Left kidney (tissue), 1 donor: ENCODE measurements at regions not wholly inside any gene's neighbourhood (a gene's known extent, or its start where the extent isn't known, plus 50 kb on each side); places are given as distances from the start of the nearest gene placed in this dataset.
"Not testable (repeated sequence)": the region's sequence is repeated elsewhere in the genome, so short reads cannot be mapped to it uniquely, and the experiment has no call there.

Experiments used
- DNase-seq: peaks from one replicate; pipeline ENCODE4 v3.0.0-alpha.2; 2013

DNA sequence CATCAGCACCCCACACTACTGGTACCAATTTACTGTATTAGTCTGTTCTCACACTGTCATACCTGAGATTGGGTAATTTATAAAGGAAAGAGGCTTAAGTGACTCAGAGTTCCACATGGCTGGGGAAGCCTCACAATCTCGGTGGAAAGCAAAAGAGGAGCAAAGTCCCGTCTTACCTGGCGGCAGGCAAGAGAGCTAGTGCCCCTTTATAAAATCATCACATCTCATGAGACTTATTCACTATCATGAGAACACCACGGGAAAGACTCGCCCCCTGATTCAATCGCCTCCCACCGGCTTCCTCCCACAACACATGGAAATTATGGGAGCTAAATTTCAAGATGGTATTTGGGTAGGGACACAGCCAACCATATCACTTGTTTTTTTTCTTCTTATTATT is 717.2 kb downstream of the TRIB2 start:
- DNase-seq: no peak

DNA sequence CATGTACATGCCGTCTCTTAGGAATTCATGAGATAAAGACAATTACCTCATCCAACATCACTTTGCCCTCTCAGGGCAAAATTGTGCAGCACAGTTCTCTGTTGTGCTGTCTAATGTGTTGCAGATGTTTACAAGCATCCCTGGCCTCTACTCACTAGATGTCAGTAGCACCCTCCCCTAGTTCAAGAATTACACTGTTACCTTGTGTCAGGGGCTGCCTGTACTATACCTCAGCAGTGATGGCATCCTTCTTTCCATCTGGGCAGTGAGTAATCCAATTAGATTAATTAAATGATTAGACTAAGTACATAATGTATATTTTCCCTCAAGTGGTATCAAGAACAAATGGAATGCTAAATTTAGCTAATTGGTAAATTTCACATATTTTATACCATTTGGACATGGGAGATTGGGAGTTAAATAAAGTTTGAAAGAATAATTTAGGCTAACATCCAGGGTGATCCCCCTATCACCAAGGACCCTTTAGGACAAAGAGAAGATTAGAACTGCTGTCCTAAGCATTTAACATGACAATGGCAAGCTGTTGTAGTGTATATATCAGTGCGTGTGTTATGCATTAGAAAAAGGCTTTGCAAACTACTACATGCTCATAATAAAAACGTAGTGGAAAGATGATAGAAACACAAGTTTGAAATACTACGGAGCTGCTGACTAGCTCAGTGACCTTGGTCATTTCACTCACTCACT is 727.0 kb downstream of the TRIB2 start:
- DNase-seq: not testable (repeated sequence)

- DNase-seq: no peak
Observed at GRCh38 chr2:13462464-13462863, 745.7 kb downstream of the TRIB2 start.

DNA sequence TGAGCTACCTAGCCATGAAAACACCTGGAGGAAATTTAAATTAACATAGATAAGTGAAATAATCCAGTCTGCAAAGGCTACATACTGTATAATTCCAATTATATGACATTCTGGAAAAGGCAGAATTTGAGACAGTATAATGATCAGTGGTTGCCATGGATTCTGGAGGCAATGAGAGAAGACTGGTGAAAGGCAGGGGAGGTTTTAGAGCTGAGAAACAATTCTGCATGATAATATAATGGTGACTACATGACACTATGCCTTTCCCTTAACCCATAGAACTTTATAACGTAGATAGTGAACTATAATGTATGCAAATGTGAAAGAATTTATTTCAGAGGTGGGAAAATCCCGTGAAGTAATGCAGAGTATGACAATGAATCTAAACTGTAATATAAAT is 749.3 kb downstream of the TRIB2 start:
- DNase-seq: no peak

- DNase-seq: no peak
Observed at GRCh38 chr2:13474538-13474937, 757.8 kb downstream of the TRIB2 start.

DNA sequence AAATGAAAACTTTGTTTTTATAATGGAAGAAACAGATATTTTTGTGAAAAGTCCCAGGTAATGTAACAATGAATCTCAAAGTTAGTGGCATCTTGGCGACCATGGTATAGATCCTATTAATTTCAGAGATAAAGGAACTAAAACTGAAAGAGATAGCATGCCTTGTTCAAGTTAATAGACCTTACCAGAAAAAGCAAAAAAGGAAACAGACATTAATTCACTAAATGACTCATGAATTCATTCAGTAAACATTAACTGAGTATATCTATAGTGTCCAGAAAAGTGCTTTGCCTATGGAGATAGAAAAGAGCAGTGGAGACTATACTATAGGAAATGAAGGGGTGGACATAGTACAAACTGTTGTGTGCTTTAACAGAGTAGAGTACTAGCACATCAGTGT is 763.3 kb downstream of the TRIB2 start:
- DNase-seq: no peak

DNA sequence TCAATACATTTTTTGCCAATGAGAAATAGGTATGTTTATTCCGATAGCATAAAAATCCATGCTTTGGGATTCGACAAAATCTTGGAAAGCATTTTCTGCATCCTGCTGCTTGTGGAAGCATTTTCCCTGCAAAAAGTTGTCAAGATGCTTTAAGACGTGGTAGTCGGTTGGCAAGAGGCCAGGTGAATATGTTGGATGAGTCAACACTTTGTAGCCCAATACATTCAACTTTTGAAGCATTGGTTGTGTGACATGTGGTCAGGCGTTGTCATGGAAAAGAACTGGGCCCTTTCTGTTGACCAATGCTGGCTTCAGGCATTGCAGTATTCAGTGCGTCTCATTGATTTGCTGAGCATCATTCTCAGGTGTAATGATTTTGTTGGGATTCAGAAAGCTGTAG is 764.5 kb downstream of the TRIB2 start:
- DNase-seq: no peak

- DNase-seq: no peak
Observed at GRCh38 chr2:13485256-13485655, 768.5 kb downstream of the TRIB2 start.

GRCh38 chr2:13488965-13489364 is 772.2 kb downstream of the TRIB2 start:
- no peak for DNase-seq

DNA sequence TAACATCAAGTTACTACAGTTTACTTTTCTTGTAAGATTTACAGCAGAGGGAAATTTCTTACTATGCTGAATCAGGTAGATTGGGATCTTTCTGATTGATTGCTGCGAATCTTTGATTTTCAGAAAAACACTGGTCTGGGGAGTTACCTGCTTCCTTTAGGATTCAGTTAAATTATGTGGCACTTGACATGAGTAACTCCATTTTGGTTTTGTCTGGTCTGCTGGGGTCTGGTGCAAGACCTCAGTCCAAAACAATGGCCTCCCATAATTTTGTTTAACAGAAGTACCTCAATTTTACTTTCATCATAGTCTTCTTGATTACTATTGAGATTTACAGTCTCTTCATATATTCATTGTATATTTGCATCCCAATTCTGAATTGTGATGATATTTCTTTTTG is 775.5 kb downstream of the TRIB2 start:
- DNase-seq: no peak

- no peak for DNase-seq
Observed at GRCh38 chr2:13495051-13495450, 778.3 kb downstream of the TRIB2 start.

DNA sequence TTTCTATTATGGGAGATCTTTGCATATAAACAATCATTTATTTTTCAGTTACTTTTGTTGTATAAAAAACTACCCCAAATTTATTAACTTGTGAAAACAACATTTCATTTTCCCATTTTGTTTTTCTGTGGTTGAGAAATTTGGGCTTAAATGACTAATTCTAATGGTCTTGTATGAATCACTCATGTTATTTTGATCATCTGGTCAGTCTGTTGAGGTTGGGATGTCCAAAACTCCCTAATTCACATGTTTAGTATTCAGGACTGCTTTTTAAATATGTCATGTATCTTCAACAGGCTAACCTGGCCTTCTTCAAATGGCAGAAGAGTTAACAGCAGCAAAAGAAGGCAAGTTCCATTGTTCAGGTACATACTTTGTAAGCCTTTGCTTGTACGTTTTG is 788.1 kb downstream of the TRIB2 start:
- DNase-seq: no peak

- no peak for DNase-seq
Observed at GRCh38 chr2:13508671-13509070, 791.9 kb downstream of the TRIB2 start.

- no peak for DNase-seq
Observed at GRCh38 chr2:13515254-13515653, 798.5 kb downstream of the TRIB2 start.

- no peak for DNase-seq
Observed at GRCh38 chr2:13522096-13522495, 805.4 kb downstream of the TRIB2 start.

GRCh38 chr2:13522917-13523821 is 806.4 kb downstream of the TRIB2 start:
- DNase-seq: no peak

DNA sequence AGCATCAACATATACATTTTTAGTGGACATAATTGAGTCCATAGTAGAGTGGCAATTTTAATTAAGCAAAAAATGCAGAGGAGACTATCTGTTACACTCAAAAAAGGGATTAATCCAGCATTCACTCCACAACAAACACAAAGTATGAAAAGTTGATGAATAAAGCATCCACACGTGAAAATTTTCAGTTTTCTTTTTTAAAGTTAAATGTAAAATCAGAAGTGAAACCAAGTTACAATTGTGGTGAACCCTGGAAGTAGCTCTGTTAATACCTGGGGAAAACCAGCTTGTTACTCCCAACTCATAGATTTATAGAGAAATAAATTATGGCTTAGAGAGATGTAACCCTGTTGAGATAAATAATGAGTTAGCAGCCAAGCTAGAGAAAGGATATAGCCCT is 807.8 kb downstream of the TRIB2 start:
- DNase-seq: no peak

GRCh38 chr2:13531735-13532410 is 815.1 kb downstream of the TRIB2 start:
- not testable (repeated sequence) for DNase-seq

- DNase-seq: not testable (repeated sequence)
Observed at GRCh38 chr2:13532781-13533523, 816.2 kb downstream of the TRIB2 start.

GRCh38 chr2:13533524-13533922 is 816.8 kb downstream of the TRIB2 start:
- DNase-seq: no peak

GRCh38 chr2:13536941-13537340 is 820.2 kb downstream of the TRIB2 start:
- DNase-seq: no peak

DNA sequence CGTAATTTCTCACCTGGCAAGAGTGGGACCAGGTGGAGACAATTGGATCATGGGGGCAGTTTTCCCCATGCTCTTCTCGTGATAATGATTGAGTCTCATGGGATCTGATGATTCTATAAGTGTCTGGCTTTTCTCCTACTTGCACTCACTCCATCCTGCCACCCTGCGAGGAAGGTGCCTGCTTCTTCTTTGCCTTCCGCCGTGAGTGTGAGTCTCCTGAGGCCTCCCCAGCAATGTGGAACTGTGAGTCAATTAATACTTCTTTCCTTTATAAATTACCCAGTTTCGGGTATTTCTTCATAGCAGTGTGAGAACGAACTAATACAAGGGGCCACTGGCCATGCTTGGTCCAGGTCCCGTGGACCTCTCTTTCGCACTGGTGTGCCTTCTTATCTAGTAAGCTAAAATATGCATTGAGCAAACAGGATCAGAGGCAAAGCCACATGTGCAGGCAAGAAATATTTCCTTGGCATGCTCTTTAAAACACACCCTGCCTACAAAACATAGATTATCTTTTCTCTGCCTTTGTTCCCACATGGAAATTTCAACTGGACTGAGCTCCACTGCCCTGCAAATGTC is 821.1 kb downstream of the TRIB2 start:
- no peak for DNase-seq
